Right cardiac atrium (tissue), 5 donors: ENCODE measurements at regions not wholly inside any gene's neighbourhood (a gene's known extent, or its start where the extent isn't known, plus 50 kb on each side); places are given as distances from the start of the nearest gene placed in this dataset.

Experiments
- ATAC-seq, 2 donors: fragments of 200-7000 bp; cut with Tn5 transposase; one replicate each; pipeline versions ENCODE4 v1.8.0 to v1.9.1; 2020; ENCODE audit warnings: moderate library complexity in 2 of 2, mild to moderate bottlenecking in 1 of 2
- DNase-seq, 3 donors: peaks; one replicate each; pipeline ENCODE4 v3.0.0-alpha.2; 2020
- H3K27ac ChIP-seq: one replicate; pipeline ENCODE4 v1.5.1; 2013; ENCODE audit warnings: mild to moderate bottlenecking, low read length, control low read depth, moderate library complexity
- H3K27me3 ChIP-seq: one replicate; pipeline ENCODE4 v1.6.1; 2013; ENCODE audit not compliant: control insufficient read depth, insufficient read depth
- H3K4me1 ChIP-seq: one replicate; pipeline ENCODE4 v1.6.1; 2013; ENCODE audit warnings: low read length; ENCODE audit not compliant: control insufficient read depth, insufficient read depth
- H3K4me3 ChIP-seq: one replicate; pipeline ENCODE4 v1.5.1; 2013; ENCODE audit warnings: low read length, control low read depth
- H3K9me3 ChIP-seq: one replicate; pipeline ENCODE4 v1.6.1; 2013; ENCODE audit warnings: low read length; ENCODE audit not compliant: control insufficient read depth
- WGBS: extraction: QIAGEN DNeasy Blood & Tissue Kit; methylation state at CpG from one replicate; pipeline ENCODE4 v1.1.7; 2013; 5-methylcytosine and 5-hydroxymethylcytosine counted together
- intact Hi-C, 4 donors: fragments of 100-400 bp; cut with DNase I; formaldehyde crosslinking; loops; one replicate each; pipeline versions ENCODE4 v1.11.0 to v1.14.0; 2022 to 2023
- donor health status: healthy with polysubstance abuse.
- donor health status: DM: no; HTN: yes; CAD: no.
- donor health status: DM: no; HTN: no; CAD: no.
- donor health status: DM: no; HTN: yes; CAD: no; lungs with severe emphysema.
- donor health status: DM: yes; HTN: yes; CAD: no.

DNA sequence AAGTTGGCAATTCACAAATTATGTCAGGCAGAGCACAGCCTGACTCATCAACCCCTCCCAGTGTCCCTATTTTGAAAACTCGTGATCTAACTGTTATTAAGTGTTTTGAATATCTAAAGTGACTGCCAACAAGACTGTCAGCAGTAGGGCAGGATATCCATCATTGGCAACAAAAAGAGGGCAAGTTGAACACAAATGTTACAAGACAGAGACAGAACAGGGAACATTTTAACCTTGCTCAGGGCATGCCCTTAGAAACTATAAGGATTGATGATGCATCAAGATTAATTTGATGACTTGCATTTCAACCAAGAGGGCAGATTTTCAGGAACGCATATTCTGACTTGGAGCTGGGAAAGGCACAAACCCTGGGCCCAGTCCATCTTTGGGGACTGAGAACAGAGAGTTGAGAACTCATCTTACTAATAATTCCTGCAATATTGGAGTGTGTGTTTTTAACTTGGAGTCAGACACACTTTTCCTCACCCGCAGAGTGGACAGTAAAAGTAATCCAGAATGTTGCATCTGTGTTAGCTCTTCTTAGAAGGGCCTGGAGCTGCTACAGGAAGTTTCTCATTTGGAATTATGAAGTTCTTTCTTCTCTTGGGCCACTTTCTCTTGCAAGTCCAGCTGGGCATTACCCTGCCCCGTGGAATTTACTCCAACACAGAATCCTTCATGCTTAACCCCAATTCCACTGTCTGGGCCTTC lies 317.2 kb downstream of the LTN1 start:
- intact Hi-C loops, result no loop called here
- Histone ChIP-seq H3K4me3 (no peak overlapping the region), H3K9me3 (no peaks in the 10 kb centered on the region), H3K27ac (peak overlapping the region; percentile 56), H3K4me1 (peaks cover 2% of the 10 kb centered on the region), H3K27me3 (no peaks in the 10 kb centered on the region)
- ATAC-seq (peak; percentile 87 to 92), DNase-seq (peak in 1 of 3 donors; percentile 15)
- WGBS, result 25% methylated on average over 4 of the region's 4 CpGs

DNA sequence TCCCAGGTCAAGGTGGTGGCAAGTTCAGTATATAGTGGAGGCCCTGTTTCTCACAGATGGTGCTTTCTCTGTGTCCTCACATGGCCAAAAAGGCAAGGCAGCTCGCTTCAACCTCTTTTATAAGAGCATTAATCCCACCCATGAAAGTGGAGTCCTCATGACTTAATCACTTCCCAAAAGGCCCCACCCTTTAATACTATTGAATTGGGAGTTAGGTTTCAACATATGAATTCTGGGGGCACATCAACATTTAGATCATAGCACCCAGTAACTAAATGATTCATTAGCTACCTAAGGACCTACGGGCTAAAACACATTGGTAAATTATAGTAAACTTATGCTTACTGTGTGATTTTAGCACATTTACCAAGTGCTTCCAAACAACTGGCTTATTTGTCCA lies 317.9 kb downstream of the LTN1 start:
- Histone ChIP-seq H3K27me3 (no peaks in the 10 kb centered on the region), H3K4me1 (peaks cover 2% of the 10 kb centered on the region), H3K9me3 (no peaks in the 10 kb centered on the region), H3K27ac (no peak overlapping the region), H3K4me3 (no peak overlapping the region)
- no peak for ATAC-seq
- intact Hi-C loops, result no loop called here
- WGBS, result 92% methylated on average over 2 of the region's 2 CpGs
- DNase-seq, result no peak

DNA sequence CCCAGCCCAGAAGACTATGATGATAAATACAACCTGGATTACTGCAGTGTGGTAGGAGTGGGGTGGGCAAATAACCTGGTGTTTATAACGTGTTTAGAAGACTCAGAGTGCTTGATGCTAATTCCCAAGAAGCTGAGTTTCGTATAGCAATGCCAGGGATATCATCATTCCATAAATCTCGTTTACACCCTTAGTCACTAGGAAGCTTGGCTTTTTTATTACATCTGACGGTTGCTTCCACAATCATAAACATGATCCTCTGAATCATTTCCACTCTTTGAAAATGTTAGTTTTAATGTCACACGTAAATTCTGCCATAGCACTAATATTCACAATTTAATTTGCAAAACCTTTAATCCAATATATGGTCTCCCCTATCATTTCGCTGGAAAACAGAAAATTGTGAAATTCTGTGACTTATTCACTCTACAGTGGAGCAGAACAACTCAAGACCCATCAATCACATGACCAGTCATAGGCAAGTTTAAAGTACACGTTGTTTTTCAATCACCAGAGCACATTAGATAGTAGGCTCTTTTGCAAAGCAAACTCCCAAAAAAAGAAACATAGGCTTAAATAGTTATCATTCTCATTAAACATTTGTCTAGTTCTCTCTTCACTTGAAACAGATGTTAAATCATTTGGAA lies 321.0 kb downstream of the LTN1 start:
- intact Hi-C loops, result no loop called here
- WGBS, result 84% methylated on average over 7 of the region's 7 CpGs
- H3K27ac ChIP-seq, result no peak overlapping the region
- H3K27me3 ChIP-seq, result no peaks in the 10 kb centered on the region
- H3K4me1 ChIP-seq, result peaks cover 2% of the 10 kb centered on the region
- no peak overlapping the region for H3K4me3 ChIP-seq
- no peak for ATAC-seq
- no peaks in the 10 kb centered on the region for H3K9me3 ChIP-seq
- no peak for DNase-seq

DNA sequence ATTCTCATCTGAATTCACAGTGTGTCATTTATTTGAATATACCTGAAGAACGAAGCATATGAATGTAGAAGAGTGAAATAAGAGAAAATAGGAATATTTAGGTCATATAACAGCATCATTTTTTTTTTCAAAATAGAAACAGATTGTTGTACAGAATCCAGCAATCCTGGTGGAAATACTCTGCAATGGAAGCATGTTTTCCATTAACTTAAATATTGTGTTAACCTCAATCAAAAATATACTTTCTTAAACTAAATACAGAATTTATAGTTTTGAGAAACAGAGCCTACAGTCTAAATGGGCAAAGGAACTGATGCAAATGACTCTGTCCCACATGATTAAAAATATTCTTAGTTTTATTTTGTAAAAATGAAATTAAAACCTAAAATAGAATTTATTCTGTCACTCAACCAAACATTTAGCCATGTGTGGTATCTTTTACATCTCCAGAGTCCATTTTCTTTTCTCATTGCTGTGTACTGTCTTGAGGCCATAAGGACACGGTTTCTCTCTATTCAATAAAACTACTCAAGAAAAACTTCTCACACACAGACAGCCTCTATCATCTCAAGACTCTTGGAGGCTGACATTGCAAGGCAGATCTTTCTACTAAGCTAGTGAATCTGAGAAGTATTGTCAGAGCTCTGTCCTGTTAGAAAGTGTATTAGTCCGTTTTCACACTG lies 322.6 kb downstream of the LTN1 start:
- no peaks in the 10 kb centered on the region for H3K9me3 ChIP-seq
- H3K27ac ChIP-seq, result no peak overlapping the region
- ATAC-seq (no peak), DNase-seq (no peak)
- no peaks in the 10 kb centered on the region for H3K27me3 ChIP-seq
- H3K4me1 ChIP-seq, result peaks cover 2% of the 10 kb centered on the region
- 92% methylated on average over 3 of the region's 3 CpGs for WGBS
- no peak overlapping the region for H3K4me3 ChIP-seq
- intact Hi-C loops, result no loop called here

DNA sequence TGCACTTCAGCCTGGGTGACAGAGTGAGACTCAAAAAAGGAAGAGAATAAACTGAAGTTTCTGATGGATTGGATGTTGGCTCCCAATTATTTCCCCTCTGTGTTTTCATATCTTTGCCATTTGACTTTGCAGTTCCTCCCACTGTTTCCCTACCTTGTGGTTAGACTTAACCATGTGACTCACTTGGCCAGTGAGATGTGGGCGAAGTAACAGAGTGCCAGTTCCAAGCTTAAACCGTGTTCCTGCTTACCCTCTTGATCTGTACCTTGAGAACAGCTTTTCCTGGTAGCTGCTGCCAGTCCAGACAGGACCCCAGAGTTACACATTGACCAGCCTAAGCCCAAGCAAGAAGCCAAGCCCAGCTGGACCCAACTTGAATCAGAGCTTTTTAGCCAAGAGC lies 323.4 kb downstream of the LTN1 start:
- H3K4me1 ChIP-seq, result peaks cover 2% of the 10 kb centered on the region
- DNase-seq (no peak), ATAC-seq (no peak)
- no peaks in the 10 kb centered on the region for H3K27me3 ChIP-seq
- H3K4me3 ChIP-seq, result no peak overlapping the region
- H3K9me3 ChIP-seq, result no peaks in the 10 kb centered on the region
- no peak overlapping the region for H3K27ac ChIP-seq
- intact Hi-C loops, result no loop called here
- WGBS, result 81% methylated on average over 2 of the region's 2 CpGs

DNA sequence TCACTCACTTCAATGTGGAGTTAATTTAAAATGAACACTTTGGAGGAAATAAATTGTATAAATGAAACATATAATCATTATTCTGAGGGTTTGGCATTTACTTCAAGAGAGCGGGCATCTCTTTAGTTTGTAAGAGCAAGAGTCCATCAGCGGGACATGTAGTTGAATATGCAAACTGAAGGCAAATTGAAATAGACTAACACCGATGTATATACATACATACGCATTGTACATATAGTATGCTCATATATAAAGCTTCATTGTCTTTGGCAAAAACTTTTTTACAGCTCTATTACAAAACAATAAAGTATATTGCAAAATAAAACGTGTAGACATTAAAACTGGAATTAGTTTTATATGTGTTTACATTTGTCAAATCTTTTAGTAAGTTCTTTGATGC lies 328.9 kb downstream of the LTN1 start:
- no peak for ATAC-seq
- no peak overlapping the region for H3K27ac ChIP-seq
- H3K27me3 ChIP-seq, result no peaks in the 10 kb centered on the region
- H3K9me3 ChIP-seq, result no peaks in the 10 kb centered on the region
- no peak overlapping the region for H3K4me3 ChIP-seq
- no peak for DNase-seq
- no peaks in the 10 kb centered on the region for H3K4me1 ChIP-seq
- intact Hi-C loops, result no loop called here
- WGBS, result 94% methylated on average over 5 of the region's 5 CpGs

DNA sequence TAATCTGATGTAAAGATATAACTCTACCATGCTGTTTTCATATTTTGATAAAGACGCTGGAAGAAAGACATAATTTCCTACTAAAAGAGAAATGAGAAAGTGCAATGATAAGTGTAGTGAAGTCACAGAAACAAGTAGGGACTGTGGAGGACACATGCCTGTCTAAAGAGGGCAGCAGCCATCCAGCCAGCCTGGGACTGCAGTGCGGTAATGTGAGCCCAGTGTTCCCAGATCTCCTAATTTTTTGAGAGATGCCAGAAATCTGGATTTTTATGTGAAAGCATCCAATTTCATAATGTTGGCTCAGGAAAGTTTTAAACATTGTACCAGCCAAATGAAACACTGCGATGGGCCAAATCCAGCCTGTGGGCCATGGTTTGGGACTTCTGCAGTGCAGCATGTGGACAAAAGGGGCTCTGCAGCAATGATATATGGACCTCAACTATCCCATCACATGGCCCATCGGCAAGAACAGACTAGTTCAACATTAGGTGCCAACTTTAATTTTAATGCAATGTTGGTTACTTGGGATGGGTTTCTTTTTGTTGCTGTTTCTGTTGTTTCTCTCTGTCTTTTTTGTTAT lies 329.5 kb downstream of the LTN1 start:
- Histone ChIP-seq H3K27me3 (no peaks in the 10 kb centered on the region), H3K4me3 (no peak overlapping the region), H3K27ac (no peak overlapping the region), H3K9me3 (no peaks in the 10 kb centered on the region), H3K4me1 (no peaks in the 10 kb centered on the region)
- intact Hi-C loops, result no loop called here
- 85% methylated on average over 4 of the region's 4 CpGs for WGBS
- DNase-seq, result peak in 2 of 3 donors; percentile 46 to 62
- ATAC-seq, result peak in 1 of 2 donors; percentile 72

DNA sequence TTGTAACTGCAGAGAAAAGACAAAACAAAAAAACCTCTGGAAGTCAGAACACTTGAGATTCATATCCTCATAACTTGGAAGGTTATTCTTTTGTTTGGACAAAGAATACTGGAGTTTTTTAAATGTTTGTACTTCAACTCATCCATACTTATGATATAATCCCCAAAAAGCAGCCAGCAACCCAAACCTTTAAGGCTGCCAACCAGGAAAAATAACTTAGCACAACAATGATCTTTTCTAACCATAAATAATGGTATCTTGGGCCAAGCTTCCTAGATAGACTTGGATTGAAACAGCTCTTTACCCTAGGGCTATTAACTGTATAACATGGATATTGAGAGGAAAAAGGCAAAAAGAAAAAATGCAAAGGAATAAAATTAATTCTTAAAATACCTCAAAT lies 335.1 kb downstream of the LTN1 start:
- DNase-seq, result no peak
- Histone ChIP-seq H3K27me3 (no peaks in the 10 kb centered on the region), H3K27ac (no peak overlapping the region), H3K4me3 (no peak overlapping the region), H3K4me1 (no peaks in the 10 kb centered on the region), H3K9me3 (no peaks in the 10 kb centered on the region)
- intact Hi-C loops, result no loop called here
- no peak for ATAC-seq

DNA sequence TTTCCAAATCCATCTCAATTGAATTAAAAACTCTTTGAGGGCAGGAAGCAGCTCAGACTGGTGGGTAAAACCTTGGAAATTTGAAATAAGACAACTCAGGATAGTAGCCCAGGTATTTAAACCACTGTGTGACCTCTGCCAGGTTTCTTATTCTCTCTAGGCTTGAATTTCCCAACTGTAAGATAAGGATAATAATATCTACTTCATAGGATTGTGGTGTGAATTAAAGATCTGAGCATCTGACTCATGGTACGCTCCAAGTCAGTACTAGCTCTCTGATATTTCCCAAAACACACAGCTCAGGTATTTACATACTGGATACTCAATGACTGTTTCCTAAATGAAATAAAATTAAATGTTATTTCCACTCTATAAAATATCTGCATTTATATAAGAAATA lies 337.2 kb downstream of the LTN1 start:
- intact Hi-C loops, result no loop called here
- H3K4me3 ChIP-seq, result no peak overlapping the region
- no peaks in the 10 kb centered on the region for H3K4me1 ChIP-seq
- DNase-seq (no peak), ATAC-seq (no peak)
- H3K27me3 ChIP-seq, result no peaks in the 10 kb centered on the region
- 96% methylated on average over 1 of the region's 1 CpG for WGBS
- no peak overlapping the region for H3K27ac ChIP-seq
- no peaks in the 10 kb centered on the region for H3K9me3 ChIP-seq

DNA sequence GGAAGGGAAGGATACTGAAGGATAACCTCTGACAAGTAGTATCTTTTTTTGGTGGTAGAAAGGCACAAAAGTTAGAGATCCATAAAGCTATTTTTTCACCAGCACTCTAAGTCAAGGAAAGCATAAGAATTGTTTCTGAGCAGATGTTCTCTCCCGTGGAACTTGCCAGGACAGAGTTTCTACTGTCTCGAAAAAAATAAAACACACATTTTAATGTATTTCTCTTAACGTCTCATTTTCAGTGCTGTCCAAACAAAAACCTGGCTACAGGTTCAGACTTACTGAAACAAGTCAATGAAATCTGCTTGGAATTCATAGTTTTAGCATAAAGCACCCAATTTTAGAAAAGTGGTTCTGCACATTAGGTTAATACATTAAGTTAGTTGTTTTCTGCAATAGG lies 338.3 kb downstream of the LTN1 start:
- H3K27ac ChIP-seq, result no peak overlapping the region
- H3K4me3 ChIP-seq, result no peak overlapping the region
- 80% methylated on average over 3 of the region's 3 CpGs for WGBS
- no peak for ATAC-seq
- H3K9me3 ChIP-seq, result no peaks in the 10 kb centered on the region
- intact Hi-C loops, result no loop called here
- H3K27me3 ChIP-seq, result no peaks in the 10 kb centered on the region
- no peak for DNase-seq
- no peaks in the 10 kb centered on the region for H3K4me1 ChIP-seq

DNA sequence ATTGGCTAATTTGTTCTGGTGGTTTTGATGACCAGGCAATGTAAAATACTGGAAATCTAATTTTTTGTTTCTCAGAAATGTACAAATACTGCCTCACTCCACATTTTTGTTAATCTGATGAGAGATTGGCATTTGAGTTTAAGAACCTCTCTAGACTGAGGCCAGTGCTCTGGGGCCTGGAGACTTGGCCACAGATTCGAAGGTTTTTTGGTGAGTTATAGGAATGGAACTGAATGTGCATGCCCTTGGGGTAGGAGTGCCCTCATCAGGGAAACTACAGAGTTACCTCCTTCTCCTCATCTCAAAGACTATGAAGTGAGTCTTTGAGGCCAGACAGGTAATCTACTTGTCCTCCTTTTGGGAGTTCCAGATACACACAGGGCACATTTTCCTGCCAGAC lies 347.9 kb downstream of the LTN1 start:
- Histone ChIP-seq H3K27me3 (no peaks in the 10 kb centered on the region), H3K4me3 (no peak overlapping the region), H3K9me3 (no peaks in the 10 kb centered on the region), H3K4me1 (peaks cover 2% of the 10 kb centered on the region), H3K27ac (no peak overlapping the region)
- DNase-seq (no peak), ATAC-seq (no peak)
- intact Hi-C loops, result no loop called here
- 79% methylated on average over 1 of the region's 1 CpG for WGBS
